GM12878 (cell line): ENCODE measurements at regions not wholly inside any gene's neighbourhood (a gene's known extent, or its start where the extent isn't known, plus 50 kb on each side); places are given as distances from the start of the nearest gene placed in this dataset.

Experiments used
- ATAC-seq: fragments of 200-7000 bp; cut with Tn5 transposase; 3 replicates; pipeline ENCODE4 v1.9.1; 2020; ENCODE audit warnings: mild to moderate bottlenecking, moderate library complexity
- BruUV-seq: library from RNA; stranded (reverse); fragments of 400-500 nt; replicated peaks from 2 replicates; lab custom pipeline; 2021; lab: Mats Ljungman, UMichigan
- CTCF ChIA-PET: fragments of 300-600 bp; sonication (Branson Sonifier 250); formaldehyde crosslinking; extraction: SDS; loops from one replicate; lab custom pipeline; 2021; ENCODE audit warnings: inconsistent platforms; lab: Yijun Ruan, JAX
- POLR2A ChIA-PET: fragments of 350-600 bp; formaldehyde crosslinking; extraction: SDS; loops from one replicate; lab custom pipeline; 2021; ENCODE audit warnings: inconsistent platforms; lab: Charles Lee
- RAD21 ChIA-PET: fragments of 300-600 bp; sonication (Branson Sonifier 250); formaldehyde crosslinking; loops from one replicate; lab custom pipeline; 2023; ENCODE audit warnings: antibody characterized with exemption; ENCODE audit not compliant: unreplicated experiment; lab: Charles Lee
- SMC1A ChIA-PET: fragments of 300-600 bp; sonication (Branson Sonifier 250); formaldehyde crosslinking; loops from one replicate; lab custom pipeline; 2023; ENCODE audit not compliant: unreplicated experiment, uncharacterized antibody; lab: Charles Lee
- DNase-seq: peaks from one replicate; pipeline ENCODE4 v3.0.0-alpha.2; 2011; ENCODE audit warnings: low read depth, low spot score
- FAIRE-seq: peaks from 3 replicates; lab custom pipeline; 2011; peaks lifted over from hg19 to GRCh38; lab: Jason Lieb, UNC
- H2AFZ ChIP-seq: 2 replicates; pipeline ENCODE4 v1.6.0; 2011; ENCODE audit warnings: low read depth, low read length, control low read depth; ENCODE audit not compliant: control insufficient read depth
- H3K27ac ChIP-seq: 2 replicates; pipeline ENCODE4 v1.5.1; 2011; ENCODE audit warnings: control low read depth; ENCODE audit not compliant: control insufficient read depth, insufficient read depth
- H3K27me3 ChIP-seq, 2 experiments: replicated peaks in 1 of 2; 2 replicates each; pipeline versions ENCODE4 v1.6.0 to v1.6.1; 2011; ENCODE audit warnings: low read length in 1 of 2; ENCODE audit not compliant: control insufficient read depth in 2 of 2, insufficient read depth in 2 of 2
- H3K36me3 ChIP-seq, 2 experiments: 2 replicates each; pipeline ENCODE4 v1.5.1; 2011; ENCODE audit warnings: low read length in 1 of 2; ENCODE audit not compliant: control insufficient read depth in 2 of 2, insufficient read depth in 2 of 2
- H3K4me1 ChIP-seq: 2 replicates; pipeline ENCODE4 v1.6.1; 2011; ENCODE audit warnings: mild to moderate bottlenecking, low read length, moderate library complexity, mixed read lengths; ENCODE audit not compliant: control insufficient read depth, insufficient read depth
- H3K4me2 ChIP-seq: 2 replicates; pipeline ENCODE4 v1.6.0; 2011; ENCODE audit warnings: control low read depth; ENCODE audit not compliant: control insufficient read depth, insufficient read depth
- H3K4me3 ChIP-seq: fragments of 200-600 bp; sonication (generic); 2 replicates; pipeline ENCODE4 v1.5.1; 2016
- H3K79me2 ChIP-seq: 2 replicates; pipeline ENCODE4 v1.6.0; 2011; ENCODE audit warnings: low read length; ENCODE audit not compliant: control insufficient read depth, insufficient read depth
- H3K9ac ChIP-seq: 2 replicates; pipeline ENCODE4 v1.8.0; 2011; ENCODE audit warnings: low read length, control low read depth, mixed read lengths; ENCODE audit not compliant: control insufficient read depth, insufficient read depth
- H3K9me3 ChIP-seq: replicated peaks from 3 replicates; pipeline ENCODE4 v1.5.1; 2011; ENCODE audit warnings: mild to moderate bottlenecking, low read length; ENCODE audit not compliant: control insufficient read depth, insufficient read depth
- H4K20me1 ChIP-seq: 2 replicates; pipeline ENCODE4 v1.6.0; 2011; ENCODE audit not compliant: control insufficient read depth, insufficient read depth
- CBX3 ChIP-seq: fragments of 200-600 bp; sonication (generic); IDR thresholded peaks from 2 replicates; pipeline ENCODE4 v1.6.1; 2016; ENCODE audit warnings: low read depth, borderline replicate concordance
- CHD2 ChIP-seq: IDR thresholded peaks from 2 replicates; pipeline ENCODE4 v1.6.1; 2011; ENCODE audit warnings: low read depth, low read length, improper control_type of control experiment, borderline replicate concordance
- EGR1 ChIP-seq, 2 experiments: IDR thresholded peaks; 1 replicate in 1 of 2; 2 replicates in 1 of 2; pipeline ENCODE4 v1.6.1; 2011 to 2012; ENCODE audit warnings: low read depth in 2 of 2, low read length in 2 of 2, borderline replicate concordance in 1 of 2, mild to moderate bottlenecking in 1 of 2, moderate library complexity in 1 of 2
- HSF1 ChIP-seq: fragments of 150-350 bp; IDR thresholded peaks from 2 replicates; pipeline ENCODE4 v1.6.1; 2014; ENCODE audit warnings: mild to moderate bottlenecking, low read depth, low read length
- JUNB ChIP-seq: IDR thresholded peaks from 2 replicates; pipeline ENCODE4 v1.6.1; 2016; ENCODE audit warnings: antibody characterized with exemption, mild to moderate bottlenecking
- KAT2A ChIP-seq: conservative IDR thresholded peaks from 2 replicates; pipeline ENCODE4 v1.6.1; 2011; ENCODE audit warnings: low read depth, low read length; ENCODE audit not compliant: control insufficient read depth
- MYC ChIP-seq: IDR thresholded peaks from 2 replicates; pipeline ENCODE4 v1.6.1; 2011; ENCODE audit warnings: mild to moderate bottlenecking, low read length, moderate library complexity, inconsistent platforms; ENCODE audit not compliant: insufficient read depth, insufficient replicate concordance, insufficient read length, severe bottlenecking
- PAX5 ChIP-seq: IDR thresholded peaks from 2 replicates; pipeline ENCODE4 v1.6.1; 2011; ENCODE audit warnings: low read depth, low read length, borderline replicate concordance
- PML ChIP-seq: IDR thresholded peaks from 2 replicates; pipeline ENCODE4 v1.6.1; 2012; ENCODE audit warnings: low read length, inconsistent platforms
- POLR2A ChIP-seq: IDR thresholded peaks from 2 replicates; pipeline ENCODE4 v1.6.1; 2011; ENCODE audit warnings: low read depth, mild to moderate bottlenecking, low read length
- SIN3A ChIP-seq: IDR thresholded peaks from 2 replicates; pipeline ENCODE4 v1.6.1; 2012; ENCODE audit warnings: low read depth, low read length, improper control_type of control experiment
- SIX5 ChIP-seq: IDR thresholded peaks from 2 replicates; pipeline ENCODE4 v1.6.1; 2011; ENCODE audit warnings: mild to moderate bottlenecking, low read depth, low read length, moderate library complexity; ENCODE audit not compliant: severe bottlenecking
- SMAD5 ChIP-seq: IDR thresholded peaks from 2 replicates; pipeline ENCODE4 v1.6.1; 2016; ENCODE audit warnings: antibody characterized with exemption, low read depth
- SMARCA5 ChIP-seq: fragments of 450-650 bp; IDR thresholded peaks from 2 replicates; pipeline ENCODE4 v1.6.1; 2017; ENCODE audit warnings: mild to moderate bottlenecking
- TBL1XR1 ChIP-seq: IDR thresholded peaks from 2 replicates; pipeline ENCODE4 v1.6.1; 2012; ENCODE audit warnings: low read depth, low read length, improper control_type of control experiment
- ZBED1 ChIP-seq: IDR thresholded peaks from 2 replicates; pipeline ENCODE4 v1.6.1; 2016; ENCODE audit warnings: borderline replicate concordance
- ZNF207 ChIP-seq: fragments of 450-650 bp; IDR thresholded peaks from 2 replicates; pipeline ENCODE4 v1.6.1; 2014; ENCODE audit warnings: antibody characterized with exemption, mild to moderate bottlenecking, borderline replicate concordance
- ZNF274 ChIP-seq: IDR thresholded peaks from one replicate; pipeline ENCODE4 v1.8.0; 2011; ENCODE audit not compliant: insufficient read length, insufficient read depth
- ZSCAN29 ChIP-seq: fragments of 450-650 bp; IDR thresholded peaks from 2 replicates; pipeline ENCODE4 v1.6.1; 2017; ENCODE audit warnings: mild to moderate bottlenecking, moderate library complexity
- WGBS: methylation state at CpG from one replicate; pipeline ENCODE4 v1.1.6; 2016; ENCODE audit warnings: low lambda C conversion rate; ENCODE audit not compliant: insufficient replicate concordance, insufficient coverage; ENCODE audit errors: missing lambda C conversion rate; 5-methylcytosine and 5-hydroxymethylcytosine counted together
- in situ Hi-C: fragments of 300-500 bp; cut with MboI; formaldehyde crosslinking; loops from 9 replicates; pipeline ENCODE4 v1.14.3; 2018; ENCODE audit warnings: mixed read lengths
- intact Hi-C: fragments of 100-400 bp; cut with micrococcal nuclease; formaldehyde crosslinking; loops from one replicate; pipeline ENCODE4 v1.14.2; 2022; ENCODE audit not compliant: unreplicated experiment
- TF ChIP-seq, protein P1 (sequence below): fragments of 150-350 bp; IDR thresholded peaks from 2 replicates; pipeline ENCODE4 v1.6.1; 2016; ENCODE audit warnings: low read depth, low read length

DNA sequence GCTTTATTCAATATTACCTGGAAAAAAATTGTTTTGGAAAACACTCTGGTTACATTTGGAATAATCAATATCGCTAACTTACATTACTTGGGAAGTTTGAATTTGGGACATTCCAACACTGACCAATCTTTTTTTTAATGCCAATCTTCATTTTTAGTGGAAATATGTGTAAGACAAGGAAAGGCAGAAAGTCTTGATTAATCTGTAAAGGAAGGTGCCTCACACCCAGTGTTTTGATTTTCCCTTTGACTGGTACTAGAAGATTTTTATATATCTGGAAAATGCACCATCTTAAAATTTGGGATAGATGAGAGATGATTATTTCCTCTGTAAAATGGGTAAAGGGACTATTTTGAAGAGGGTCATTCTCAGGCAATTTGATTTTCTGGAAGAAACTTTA, 879.2 kb upstream of the ZEB2 start (continued):
- TF ChIP-seq, protein P1, sequence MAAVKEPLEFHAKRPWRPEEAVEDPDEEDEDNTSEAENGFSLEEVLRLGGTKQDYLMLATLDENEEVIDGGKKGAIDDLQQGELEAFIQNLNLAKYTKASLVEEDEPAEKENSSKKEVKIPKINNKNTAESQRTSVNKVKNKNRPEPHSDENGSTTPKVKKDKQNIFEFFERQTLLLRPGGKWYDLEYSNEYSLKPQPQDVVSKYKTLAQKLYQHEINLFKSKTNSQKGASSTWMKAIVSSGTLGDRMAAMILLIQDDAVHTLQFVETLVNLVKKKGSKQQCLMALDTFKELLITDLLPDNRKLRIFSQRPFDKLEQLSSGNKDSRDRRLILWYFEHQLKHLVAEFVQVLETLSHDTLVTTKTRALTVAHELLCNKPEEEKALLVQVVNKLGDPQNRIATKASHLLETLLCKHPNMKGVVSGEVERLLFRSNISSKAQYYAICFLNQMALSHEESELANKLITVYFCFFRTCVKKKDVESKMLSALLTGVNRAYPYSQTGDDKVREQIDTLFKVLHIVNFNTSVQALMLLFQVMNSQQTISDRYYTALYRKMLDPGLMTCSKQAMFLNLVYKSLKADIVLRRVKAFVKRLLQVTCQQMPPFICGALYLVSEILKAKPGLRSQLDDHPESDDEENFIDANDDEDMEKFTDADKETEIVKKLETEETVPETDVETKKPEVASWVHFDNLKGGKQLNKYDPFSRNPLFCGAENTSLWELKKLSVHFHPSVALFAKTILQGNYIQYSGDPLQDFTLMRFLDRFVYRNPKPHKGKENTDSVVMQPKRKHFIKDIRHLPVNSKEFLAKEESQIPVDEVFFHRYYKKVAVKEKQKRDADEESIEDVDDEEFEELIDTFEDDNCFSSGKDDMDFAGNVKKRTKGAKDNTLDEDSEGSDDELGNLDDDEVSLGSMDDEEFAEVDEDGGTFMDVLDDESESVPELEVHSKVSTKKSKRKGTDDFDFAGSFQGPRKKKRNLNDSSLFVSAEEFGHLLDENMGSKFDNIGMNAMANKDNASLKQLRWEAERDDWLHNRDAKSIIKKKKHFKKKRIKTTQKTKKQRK, result no peak
- TF ChIP-seq SMAD5 (no peak), ZBED1 (no peak), PAX5 (no peak), KAT2A (no peak), HSF1 (no peak), MYC (no peak)

DNA sequence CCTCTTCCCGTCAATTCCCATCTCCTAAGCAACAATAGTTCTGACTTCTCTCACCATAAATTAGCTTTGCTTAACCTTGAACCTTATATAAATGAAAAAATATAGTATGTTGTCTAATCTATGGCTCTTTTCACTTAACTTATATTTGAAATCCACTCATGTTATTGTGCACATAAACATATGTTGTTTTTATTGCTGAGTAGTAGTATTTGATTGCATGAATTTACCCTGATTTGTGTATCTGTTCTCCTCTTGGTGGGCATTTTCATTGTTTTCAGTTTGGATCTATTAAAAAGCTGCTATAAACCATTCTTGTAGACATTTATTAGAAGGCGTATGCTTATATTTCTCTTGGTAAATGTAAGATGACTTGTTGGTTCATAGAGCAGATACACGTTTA, 874.3 kb upstream of the ZEB2 start:
- Histone ChIP-seq H3K79me2 (no peaks in the 10 kb centered on the region), H2AFZ (no peak overlapping the region), H3K27me3 (no peaks in the 10 kb centered on the region; a peak in 1 of 4 replicates), H3K4me3 (no peak overlapping the region), H3K36me3 (no peaks in the 10 kb centered on the region), H3K9me3 (no peaks in the 10 kb centered on the region), H3K9ac (no peak overlapping the region), H4K20me1 (no peaks in the 10 kb centered on the region), H3K4me1 (no peaks in the 10 kb centered on the region), H3K27ac (no peak overlapping the region), H3K4me2 (no peak overlapping the region)
- DNase-seq (no peak), FAIRE-seq (no peak), ATAC-seq (no peak)
- SMC1A ChIA-PET, result no interaction called here
- intact Hi-C loops, result no loop called here
- POLR2A ChIA-PET, result no interaction called here
- in situ Hi-C loops, result no loop called here
- BruUV-seq, result no TSS peak
- CTCF ChIA-PET, result interaction anchor here (1.5 kb wide), 1 partner anchor 12 kb away, joined by 3 read pairs; no protein-coding TSS in a partner anchor
- TF ChIP-seq SMARCA5 (no peak), PML (no peak), JUNB (no peak), POLR2A (no peak), CHD2 (no peak), SIX5 (no peak), ZNF274 (no peak), ZSCAN29 (no peak), EGR1 (IDR thresholded peaks at IDR 0.05; ENCODE audit: borderline replicate concordance in 1 of 2, low read depth in 2 of 2, low read length in 2 of 2) (no peak), CBX3 (no peak), ZNF207 (no peak), TBL1XR1 (no peak), SIN3A (no peak)
- RAD21 ChIA-PET, result no interaction called here
- WGBS, result 17% methylated on average over 3 of the region's 3 CpGs
